Tibial nerve (tissue), 4 donors: ENCODE measurements at regions not wholly inside any gene's neighbourhood (a gene's known extent, or its start where the extent isn't known, plus 50 kb on each side); places are given as distances from the start of the nearest gene placed in this dataset.

Experiments used
- DNase-seq, 2 donors: peaks; one replicate each; pipeline ENCODE4 v3.0.0-alpha.2; 2019; ENCODE audit warnings: low spot score in 2 of 2
- H3K27ac ChIP-seq, 4 donors: fragments of 200-600 bp; sonication (generic) in 3 of 4; one replicate each; pipeline ENCODE4 v1.5.1; 2017 to 2019; ENCODE audit warnings: mild to moderate bottlenecking in 1 of 4
- H3K27me3 ChIP-seq, 2 donors: fragments of 200-600 bp; sonication (generic) in 1 of 2; one replicate each; pipeline versions ENCODE4 v1.5.1 to v1.6.0; 2017 to 2019
- H3K36me3 ChIP-seq, 3 donors: fragments of 200-600 bp; sonication (generic); one replicate each; pipeline ENCODE4 v1.5.1; 2018 to 2019
- H3K4me1 ChIP-seq, 4 donors: fragments of 200-600 bp; sonication (generic) in 3 of 4; one replicate each; pipeline ENCODE4 v1.5.1; 2017 to 2019
- H3K4me3 ChIP-seq, 4 donors: fragments of 200-600 bp; sonication (generic) in 3 of 4; one replicate each; pipeline ENCODE4 v1.5.1; 2017 to 2019; ENCODE audit warnings: mild to moderate bottlenecking in 1 of 4, moderate library complexity in 1 of 4
- H3K9me3 ChIP-seq, 4 donors: fragments of 200-600 bp; sonication (generic) in 3 of 4; one replicate each; pipeline ENCODE4 v1.5.1; 2017 to 2019
- CTCF ChIP-seq, 5 experiments: fragments of 200-600 bp in 3 of 5; fragments of 450-650 bp in 2 of 5; sonication (generic) in 3 of 5; IDR thresholded peaks; one replicate each; pipeline ENCODE4 v1.5.1; 2016 to 2019; ENCODE audit warnings: antibody characterized with exemption in 5 of 5, mild to moderate bottlenecking in 3 of 5, moderate library complexity in 2 of 5
- EP300 ChIP-seq, 2 donors: sonication (generic); formaldehyde crosslinking; IDR thresholded peaks; one replicate each; pipeline ENCODE4 v1.6.1; 2017; ENCODE audit warnings: antibody characterized with exemption in 2 of 2, mild to moderate bottlenecking in 1 of 2
- POLR2A ChIP-seq, 2 donors: fragments of 450-650 bp; IDR thresholded peaks; one replicate each; pipeline ENCODE4 v1.6.1; 2017; ENCODE audit warnings: antibody characterized with exemption in 2 of 2, mild to moderate bottlenecking in 2 of 2, moderate library complexity in 2 of 2
- WGBS, 2 donors: methylation state at CpG; one replicate each; pipeline ENCODE4 v1.1.5; 2018; 5-methylcytosine and 5-hydroxymethylcytosine counted together

GRCh38 chr2:81304154-81304830, 999.7 kb upstream of the LRRTM1 start:
- WGBS, 2 donors = 21 to 24% methylated on average over 9 of the region's 9 CpGs

GRCh38 chr2:81303321-81303720, 998.8 kb upstream of the LRRTM1 start:
- H3K27me3 ChIP-seq = no peaks in the 10 kb centered on the region
- H3K27ac ChIP-seq = no peak overlapping the region
- no peak for DNase-seq
- H3K9me3 ChIP-seq = peaks cover 0 to 3% (median 0%) of the 10 kb centered on the region in 4 donors
- no peaks in the 10 kb centered on the region for H3K36me3 ChIP-seq
- no peaks in the 10 kb centered on the region for H3K4me1 ChIP-seq
- TF ChIP-seq CTCF (IDR thresholded peaks at IDR 0.05) (no peak), POLR2A (IDR thresholded peaks at IDR 0.05) (no peak), EP300 (IDR thresholded peaks at IDR 0.05) (no peak)
- H3K4me3 ChIP-seq = no peak overlapping the region
- WGBS, 2 donors = 85 to 92% methylated on average over 1 of the region's 1 CpG

More at GRCh38 chr2:81304154-81304830, 999.7 kb upstream of the LRRTM1 start:
- Histone ChIP-seq H3K27ac (no peak overlapping the region), H3K4me1 (no peaks in the 10 kb centered on the region), H3K27me3 (no peaks in the 10 kb centered on the region), H3K9me3 (peaks cover 0 to 3% (median 0%) of the 10 kb centered on the region in 4 donors), H3K4me3 (no peak overlapping the region), H3K36me3 (no peaks in the 10 kb centered on the region)
- DNase-seq = no peak
- TF ChIP-seq EP300 (IDR thresholded peaks at IDR 0.05) (no peak), CTCF (IDR thresholded peaks at IDR 0.05) (no peak), POLR2A (IDR thresholded peaks at IDR 0.05) (no peak)

- DNase-seq = no peak
- no peaks in the 10 kb centered on the region for H3K4me1 ChIP-seq
- H3K4me3 ChIP-seq = no peak overlapping the region
- H3K9me3 ChIP-seq = peaks cover 0 to 3% (median 0%) of the 10 kb centered on the region in 4 donors
- no peaks in the 10 kb centered on the region for H3K36me3 ChIP-seq
- H3K27ac ChIP-seq = no peak overlapping the region
- TF ChIP-seq CTCF (IDR thresholded peaks at IDR 0.05) = no peak
- H3K27me3 ChIP-seq = no peaks in the 10 kb centered on the region
- 89% methylated on average over 1 of the region's 1 CpG for WGBS, 2 donors
Measured at GRCh38 chr2:81299841-81300240, 995.3 kb upstream of the LRRTM1 start.

- no peak for DNase-seq
- no peaks in the 10 kb centered on the region for H3K36me3 ChIP-seq
- no peak for TF ChIP-seq POLR2A (IDR thresholded peaks at IDR 0.05)
- no peak for TF ChIP-seq EP300 (IDR thresholded peaks at IDR 0.05)
- no peak for TF ChIP-seq CTCF (IDR thresholded peaks at IDR 0.05)
- H3K27me3 ChIP-seq = no peaks in the 10 kb centered on the region
- H3K4me3 ChIP-seq = no peak overlapping the region
- H3K9me3 ChIP-seq = peaks cover 0 to 15% (median 0%) of the 10 kb centered on the region in 4 donors
- WGBS, 2 donors = 93 to 95% methylated on average over 3 of the region's 3 CpGs
- H3K27ac ChIP-seq = no peak overlapping the region
- H3K4me1 ChIP-seq = no peaks in the 10 kb centered on the region
Measured at GRCh38 chr2:81290846-81291245, 986.3 kb upstream of the LRRTM1 start.

- no peak overlapping the region for H3K27ac ChIP-seq
- WGBS, 2 donors = 28 to 63% methylated on average over 2 of the region's 2 CpGs
- no peak for DNase-seq
- no peaks in the 10 kb centered on the region for H3K27me3 ChIP-seq
- H3K4me3 ChIP-seq = no peak overlapping the region
- no peaks in the 10 kb centered on the region for H3K36me3 ChIP-seq
- no peaks in the 10 kb centered on the region for H3K9me3 ChIP-seq
- no peak for TF ChIP-seq POLR2A (IDR thresholded peaks at IDR 0.05)
- no peak for TF ChIP-seq CTCF (IDR thresholded peaks at IDR 0.05)
- no peak for TF ChIP-seq EP300 (IDR thresholded peaks at IDR 0.05)
- no peaks in the 10 kb centered on the region for H3K4me1 ChIP-seq
Measured at GRCh38 chr2:81283081-81283480, 978.5 kb upstream of the LRRTM1 start.
